Skeletal muscle tissue (tissue), 4 donors: ENCODE measurements at regions not wholly inside any gene's neighbourhood (a gene's known extent, or its start where the extent isn't known, plus 50 kb on each side); places are given as distances from the start of the nearest gene placed in this dataset. TPM values are rescaled to one million over a fixed set of nuclear protein-coding genes. Genes with fewer than 3 reads are reported as not detected.

Experiments used
- H3K27ac ChIP-seq: one replicate; pipeline ENCODE4 v1.7.0; 2013; ENCODE audit warnings: mild to moderate bottlenecking, low read depth, low read length, inconsistent platforms
- H3K27me3 ChIP-seq, 3 donors: one replicate each; pipeline ENCODE4 v1.7.0; 2013; ENCODE audit warnings: low read length in 3 of 3; ENCODE audit not compliant: control insufficient read depth in 3 of 3, insufficient read depth in 3 of 3
- H3K36me3 ChIP-seq, 3 donors: one replicate each; pipeline ENCODE4 v1.7.0; 2013; ENCODE audit warnings: low read length in 3 of 3; ENCODE audit not compliant: control insufficient read depth in 3 of 3, insufficient read depth in 3 of 3
- H3K4me1 ChIP-seq, 3 donors: one replicate each; pipeline ENCODE4 v1.7.0; 2013; ENCODE audit warnings: low read length in 3 of 3, mild to moderate bottlenecking in 3 of 3; ENCODE audit not compliant: control insufficient read depth in 3 of 3, insufficient read depth in 3 of 3
- H3K4me3 ChIP-seq, 3 donors: one replicate each; pipeline ENCODE4 v1.7.0; 2013; ENCODE audit warnings: low read length in 3 of 3
- H3K9ac ChIP-seq, 3 donors: one replicate each; pipeline ENCODE4 v1.7.0; 2013; ENCODE audit warnings: low read length in 3 of 3, mild to moderate bottlenecking in 3 of 3, moderate library complexity in 2 of 3, low read depth in 1 of 3
- H3K9me3 ChIP-seq, 3 donors: one replicate each; pipeline ENCODE4 v1.7.0; 2013; ENCODE audit warnings: low read length in 3 of 3; ENCODE audit not compliant: control insufficient read depth in 3 of 3
- small RNA-seq: library from RNA; depleted of rRNA; stranded (forward); fragments of <200 nt; gene quantifications from one replicate; pipeline ENCODE3, GENCODE V24; 2014
- donor health status: Osteomylitis.

DNA sequence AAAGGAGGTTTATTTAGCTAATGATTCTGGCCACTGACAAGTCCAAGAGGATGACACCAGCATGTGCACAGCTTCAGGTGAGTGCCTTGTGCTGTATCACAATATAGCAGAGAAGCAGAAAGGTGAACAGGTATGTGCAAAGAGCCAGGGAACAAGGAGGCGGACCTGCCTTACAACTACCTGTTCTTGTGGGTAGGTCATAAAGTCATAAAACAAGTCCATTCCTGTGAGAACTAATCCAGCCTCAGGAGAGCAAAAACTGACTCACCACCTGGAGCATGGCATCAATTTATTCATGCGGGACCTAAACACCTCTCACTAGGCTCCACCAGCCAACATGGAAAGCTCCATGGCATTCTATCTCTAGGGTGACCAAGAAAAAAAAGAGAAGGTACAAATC lies 234.2 kb downstream of the ASXL3 start:
- Histone ChIP-seq H3K9ac (no peak overlapping the region), H3K9me3 (no peaks in the 10 kb centered on the region), H3K36me3 (no peaks in the 10 kb centered on the region), H3K27me3 (no peaks in the 10 kb centered on the region), H3K4me3 (no peak overlapping the region), H3K4me1 (no peaks in the 10 kb centered on the region), H3K27ac (no peak overlapping the region)

DNA sequence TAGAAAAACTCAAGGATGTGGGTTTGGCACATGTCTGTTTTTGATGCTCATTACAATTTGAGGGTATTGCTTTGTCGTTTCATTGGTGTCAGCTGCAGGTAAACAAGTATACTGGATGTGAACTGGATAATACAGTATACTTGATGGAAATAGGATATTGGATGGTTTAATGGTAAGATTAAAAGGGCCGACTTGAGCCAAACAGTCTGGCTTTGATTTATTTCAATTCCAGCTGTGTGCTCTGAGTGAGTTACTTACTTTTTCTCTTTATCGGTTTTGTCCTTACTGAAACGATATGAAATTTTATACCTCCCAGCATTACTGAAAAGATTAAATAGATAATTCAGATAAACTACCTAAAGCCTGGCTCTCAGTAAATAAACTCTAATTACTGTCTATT lies 227.6 kb downstream of the ASXL3 start:
- no peak overlapping the region for H3K9ac ChIP-seq
- no peaks in the 10 kb centered on the region for H3K4me1 ChIP-seq
- no peak overlapping the region for H3K4me3 ChIP-seq
- no peaks in the 10 kb centered on the region for H3K27me3 ChIP-seq
- no peaks in the 10 kb centered on the region for H3K9me3 ChIP-seq
- H3K27ac ChIP-seq, result no peak overlapping the region
- no peaks in the 10 kb centered on the region for H3K36me3 ChIP-seq

GRCh38 chr18:33804258-33804657 lies 226.2 kb downstream of the ASXL3 start:
- Histone ChIP-seq H3K9me3 (no peaks in the 10 kb centered on the region), H3K27me3 (no peaks in the 10 kb centered on the region), H3K9ac (no peak overlapping the region), H3K4me1 (no peaks in the 10 kb centered on the region), H3K4me3 (no peak overlapping the region), H3K27ac (no peak overlapping the region), H3K36me3 (no peaks in the 10 kb centered on the region)

DNA sequence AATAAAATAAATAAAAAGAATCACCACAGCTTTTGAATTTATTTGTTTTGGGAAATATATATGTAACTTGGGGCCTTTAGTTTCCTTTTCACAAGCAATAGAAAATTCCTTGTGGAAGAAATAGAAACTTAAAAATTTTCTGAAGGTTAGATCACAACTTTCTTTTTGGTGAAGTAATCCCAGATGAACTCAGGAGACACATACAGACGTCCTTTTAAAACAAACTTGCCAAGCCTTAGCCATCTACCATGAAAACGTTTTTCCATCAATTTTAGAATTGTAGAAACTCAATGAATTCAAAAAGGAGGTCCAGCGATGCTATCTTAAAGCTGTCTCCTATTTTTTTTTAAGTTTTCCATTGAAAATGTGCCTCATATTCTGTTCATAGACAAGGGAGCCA lies 225.6 kb downstream of the ASXL3 start:
- Histone ChIP-seq H3K9ac (no peak overlapping the region), H3K27ac (no peak overlapping the region), H3K4me1 (no peaks in the 10 kb centered on the region), H3K4me3 (no peak overlapping the region), H3K36me3 (no peaks in the 10 kb centered on the region), H3K27me3 (no peaks in the 10 kb centered on the region), H3K9me3 (no peaks in the 10 kb centered on the region)

- H3K4me3 ChIP-seq, result no peak overlapping the region
- H3K27ac ChIP-seq, result no peak overlapping the region
- H3K27me3 ChIP-seq, result no peaks in the 10 kb centered on the region
- H3K9me3 ChIP-seq, result no peaks in the 10 kb centered on the region
- H3K9ac ChIP-seq, result no peak overlapping the region
- H3K4me1 ChIP-seq, result no peaks in the 10 kb centered on the region
- H3K36me3 ChIP-seq, result no peaks in the 10 kb centered on the region
These were observed 224.9 kb downstream of the ASXL3 start for GRCh38 chr18:33802955-33803354.

Small RNA genes lying in the stretch of these regions (small RNA-seq; reads per million reads assigned to genes)
- not detected for gene RF00019
